GM19397 (cell line): ENCODE measurements at regions not wholly inside any gene's neighbourhood (a gene's known extent, or its start where the extent isn't known, plus 50 kb on each side); places are given as distances from the start of the nearest gene placed in this dataset.

ENCODE experiments used
- ATAC-seq: cut with Tn5 transposase; IDR thresholded peaks from one replicate; pipeline ENCODE4 v1.9.1; 2021; ENCODE audit warnings: mild to moderate bottlenecking, moderate library complexity; ENCODE audit not compliant: unreplicated experiment

DNA sequence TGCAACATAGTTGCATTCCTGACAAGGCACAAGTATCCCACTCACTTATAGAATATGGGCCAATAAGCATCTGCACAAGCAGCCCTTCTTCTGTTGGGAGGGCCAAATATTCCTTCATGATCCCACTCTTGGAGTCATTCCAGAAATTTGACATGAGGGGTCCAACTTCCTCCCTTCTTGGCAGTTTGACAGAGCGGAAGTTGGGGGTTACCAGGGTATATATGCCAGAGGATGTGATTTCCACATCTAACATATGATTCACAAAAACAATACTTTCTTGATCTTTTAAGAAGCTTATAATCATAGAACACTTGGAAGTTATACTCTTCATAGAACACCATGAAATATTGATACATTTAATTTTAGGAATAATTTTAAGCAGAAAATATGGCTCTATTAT, 100.9 kb upstream of the CRBN start:
- ATAC-seq, result no peak

DNA sequence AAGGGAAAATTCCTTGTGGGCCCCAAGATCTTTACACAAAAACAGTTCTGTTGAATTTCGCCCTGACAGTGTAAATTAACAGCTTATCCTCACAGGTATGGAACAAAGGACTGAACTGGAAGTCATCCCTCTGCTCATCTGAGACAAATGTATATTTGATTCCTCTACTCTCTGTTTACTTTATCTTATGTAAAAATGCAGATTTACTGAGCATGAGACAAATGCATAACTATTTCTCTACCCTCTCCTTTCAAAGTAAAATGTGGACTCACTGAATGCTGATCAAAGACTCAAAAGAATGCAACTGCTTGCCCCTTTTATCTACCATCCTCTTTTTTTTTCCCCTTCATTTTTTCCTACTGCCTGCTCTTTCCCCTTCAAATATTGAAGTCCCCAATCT, 98.6 kb upstream of the CRBN start:
- ATAC-seq, result no peak

DNA sequence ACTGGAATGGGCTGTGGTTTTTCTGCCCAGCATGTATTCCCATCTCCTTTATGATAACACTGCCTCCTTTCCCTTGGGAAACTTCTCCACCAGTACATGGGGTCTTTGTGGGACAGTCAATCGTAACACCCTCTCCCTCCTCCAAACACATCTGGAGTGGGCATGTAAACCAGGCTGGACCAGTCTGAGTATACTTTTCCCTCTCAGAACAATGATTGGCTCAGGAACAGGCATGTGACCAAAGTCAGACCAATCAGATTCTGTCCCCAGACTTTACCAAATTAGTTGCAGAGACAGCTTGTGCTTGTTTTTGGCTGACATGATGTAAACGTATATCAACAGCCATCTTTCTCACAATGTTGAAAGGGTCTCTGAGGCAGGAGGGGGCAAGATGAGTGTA, 97.1 kb upstream of the CRBN start:
- no peak for ATAC-seq

- no peak for ATAC-seq
Measured at GRCh38 chr3:3264796-3265195, 85.3 kb upstream of the CRBN start.

GRCh38 chr3:3260870-3261269, 81.4 kb upstream of the CRBN start:
- ATAC-seq, result no peak

GRCh38 chr3:3259181-3259580, 79.7 kb upstream of the CRBN start:
- ATAC-seq, result no peak

DNA sequence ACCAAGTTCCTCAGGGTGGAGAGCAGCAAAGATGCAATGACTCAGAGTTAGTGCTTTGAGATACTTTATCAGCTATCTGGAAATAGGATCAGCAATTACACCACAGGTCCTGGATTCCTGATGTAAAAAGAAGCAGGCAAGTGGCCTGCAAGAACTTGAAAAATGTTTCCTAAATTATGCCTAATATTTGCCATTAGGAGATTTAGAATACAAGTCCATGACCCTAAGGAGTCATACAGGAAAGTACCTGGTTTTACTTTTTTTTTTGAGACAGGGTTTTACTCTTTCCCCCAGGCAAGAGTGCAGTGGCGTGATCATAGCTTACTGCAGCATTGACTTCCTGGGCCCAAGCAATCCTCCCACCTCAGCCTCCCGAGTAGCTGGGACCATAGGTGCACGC, 78.8 kb upstream of the CRBN start:
- ATAC-seq, result no peak

DNA sequence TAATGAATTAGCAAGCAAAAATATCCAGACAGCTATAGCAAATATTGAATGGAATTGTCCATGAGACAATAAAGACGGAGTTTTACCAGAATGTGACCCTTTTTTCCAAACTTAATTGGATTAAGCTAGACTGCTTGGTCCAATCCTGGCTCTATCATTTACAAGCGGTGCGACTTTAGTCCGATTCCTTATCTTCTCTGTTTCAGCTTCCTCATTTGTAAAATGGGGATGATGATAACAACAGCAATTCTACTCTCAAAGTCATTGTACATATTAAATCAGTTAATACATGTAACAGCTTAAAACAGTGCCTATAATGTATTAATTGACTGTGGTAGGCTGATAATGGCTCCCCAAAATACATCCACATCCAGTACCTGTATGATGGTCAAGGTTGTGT, 62.1 kb upstream of the CRBN start:
- ATAC-seq, result no peak

GRCh38 chr3:3240986-3241385, 61.5 kb upstream of the CRBN start:
- ATAC-seq, result no peak

DNA sequence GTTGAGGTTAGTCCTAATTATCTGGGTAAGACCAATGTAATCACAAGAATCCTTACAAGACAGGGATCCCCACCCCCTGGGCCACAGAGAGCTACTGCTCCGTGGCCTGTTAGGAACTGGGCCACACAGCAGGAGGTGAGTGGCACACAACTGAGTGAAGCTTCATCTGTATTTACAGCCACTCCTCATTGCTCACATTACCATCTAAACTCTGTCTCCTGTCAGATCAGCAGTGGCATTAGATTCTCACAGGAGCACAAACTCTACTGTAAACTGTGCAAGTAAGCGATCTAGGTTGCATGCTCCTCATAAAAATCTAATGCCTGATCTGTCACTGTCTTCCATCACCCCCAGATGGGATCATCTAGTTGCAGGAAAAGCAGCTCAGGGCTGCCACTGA, 58.5 kb upstream of the CRBN start:
- ATAC-seq, result no peak

GRCh38 chr3:3232251-3232650, 52.8 kb upstream of the CRBN start:
- ATAC-seq, result no peak
